ENCODE measurements at regions not wholly inside any gene's neighbourhood (a gene's known extent, or its start where the extent isn't known, plus 50 kb on each side); places are given as distances from the start of the nearest gene placed in this dataset.

- no peaks in the 10 kb centered on the region for H3K36me3 Mint-ChIP-seq
- H3K4me1 Mint-ChIP-seq, result no peaks in the 10 kb centered on the region
- no peaks in the 10 kb centered on the region for H3K9me3 Mint-ChIP-seq
- no peak overlapping the region for H3K27ac Mint-ChIP-seq
- no peaks in the 10 kb centered on the region for H3K27me3 Mint-ChIP-seq
- DNase-seq (ENCODE audit: low spot score in 2 of 2) (no peak), ATAC-seq (ENCODE audit: low read depth) (no peak)
- H3K4me3 Mint-ChIP-seq, result no peak overlapping the region
Measured at GRCh38 chr14:43903209-43903608, 603.9 kb downstream of the FSCB start.

- no peaks in the 10 kb centered on the region for H3K9me3 Mint-ChIP-seq
- H3K27ac Mint-ChIP-seq, result no peak overlapping the region
- DNase-seq (ENCODE audit: low spot score in 2 of 2), result no peak
- H3K4me3 Mint-ChIP-seq, result no peak overlapping the region
- no peaks in the 10 kb centered on the region for H3K36me3 Mint-ChIP-seq
- no peaks in the 10 kb centered on the region for H3K27me3 Mint-ChIP-seq
- H3K4me1 Mint-ChIP-seq, result no peaks in the 10 kb centered on the region
- no peak for ATAC-seq (ENCODE audit: low read depth)
Measured at GRCh38 chr14:43901911-43902673, 605.0 kb downstream of the FSCB start.

GRCh38 chr14:43900173-43900655, 606.9 kb downstream of the FSCB start:
- Mint-ChIP-seq H3K27me3 (no peaks in the 10 kb centered on the region), H3K4me1 (no peaks in the 10 kb centered on the region), H3K4me3 (no peak overlapping the region), H3K27ac (no peak overlapping the region), H3K36me3 (no peaks in the 10 kb centered on the region), H3K9me3 (no peaks in the 10 kb centered on the region)
- ATAC-seq (ENCODE audit: low read depth) (no peak), DNase-seq (ENCODE audit: low spot score in 2 of 2) (no peak)

- ATAC-seq (ENCODE audit: low read depth) (no peak), DNase-seq (ENCODE audit: low spot score in 2 of 2) (no peak)
- Mint-ChIP-seq H3K9me3 (no peaks in the 10 kb centered on the region), H3K36me3 (no peaks in the 10 kb centered on the region), H3K4me3 (no peak overlapping the region), H3K4me1 (no peaks in the 10 kb centered on the region), H3K27me3 (no peaks in the 10 kb centered on the region), H3K27ac (no peak overlapping the region)
Measured at GRCh38 chr14:43898687-43899086, 608.4 kb downstream of the FSCB start.

GRCh38 chr14:43896044-43896443, 611.0 kb downstream of the FSCB start:
- no peak for ATAC-seq (ENCODE audit: low read depth)
- H3K27ac Mint-ChIP-seq, result no peak overlapping the region
- no peak overlapping the region for H3K4me3 Mint-ChIP-seq
- H3K4me1 Mint-ChIP-seq, result no peaks in the 10 kb centered on the region
- no peaks in the 10 kb centered on the region for H3K27me3 Mint-ChIP-seq
- DNase-seq (ENCODE audit: low spot score in 2 of 2), result no peak
- H3K9me3 Mint-ChIP-seq, result no peaks in the 10 kb centered on the region
- H3K36me3 Mint-ChIP-seq, result no peaks in the 10 kb centered on the region

GRCh38 chr14:43894534-43894933, 612.5 kb downstream of the FSCB start:
- ATAC-seq (ENCODE audit: low read depth), result no peak
- H3K9me3 Mint-ChIP-seq, result no peaks in the 10 kb centered on the region

GRCh38 chr14:43887523-43887922, 619.6 kb downstream of the FSCB start:
- Mint-ChIP-seq H3K4me1 (no peaks in the 10 kb centered on the region), H3K27ac (no peak overlapping the region), H3K4me3 (no peak overlapping the region), H3K9me3 (no peaks in the 10 kb centered on the region), H3K36me3 (no peaks in the 10 kb centered on the region), H3K27me3 (no peaks in the 10 kb centered on the region)
- DNase-seq (ENCODE audit: low spot score in 2 of 2) (no peak), ATAC-seq (ENCODE audit: low read depth) (no peak)

More at GRCh38 chr14:43894534-43894933, 612.5 kb downstream of the FSCB start:
- Mint-ChIP-seq H3K4me1 (no peaks in the 10 kb centered on the region), H3K36me3 (no peaks in the 10 kb centered on the region), H3K27ac (no peak overlapping the region), H3K4me3 (no peak overlapping the region), H3K27me3 (no peaks in the 10 kb centered on the region)
- DNase-seq (ENCODE audit: low spot score in 2 of 2), result no peak

GRCh38 chr14:43877351-43877960, 629.6 kb downstream of the FSCB start:
- Mint-ChIP-seq H3K27ac (no peak overlapping the region), H3K4me1 (no peaks in the 10 kb centered on the region), H3K4me3 (no peak overlapping the region), H3K36me3 (no peaks in the 10 kb centered on the region), H3K9me3 (no peaks in the 10 kb centered on the region), H3K27me3 (no peaks in the 10 kb centered on the region)
- no peak for ATAC-seq (ENCODE audit: low read depth)
- DNase-seq (ENCODE audit: low spot score in 2 of 2), result no peak

- no peak for DNase-seq (ENCODE audit: low spot score in 2 of 2)
- Mint-ChIP-seq H3K4me3 (no peak overlapping the region), H3K27ac (no peak overlapping the region), H3K36me3 (no peaks in the 10 kb centered on the region), H3K9me3 (no peaks in the 10 kb centered on the region), H3K27me3 (no peaks in the 10 kb centered on the region), H3K4me1 (no peaks in the 10 kb centered on the region)
- no peak for ATAC-seq (ENCODE audit: low read depth)
Measured at GRCh38 chr14:43872752-43873655, 634.1 kb downstream of the FSCB start.

- ATAC-seq (ENCODE audit: low read depth) (no peak), DNase-seq (ENCODE audit: low spot score in 2 of 2) (no peak)
- H3K27ac Mint-ChIP-seq, result no peak overlapping the region
- H3K4me1 Mint-ChIP-seq, result no peaks in the 10 kb centered on the region
- no peak overlapping the region for H3K4me3 Mint-ChIP-seq
- no peaks in the 10 kb centered on the region for H3K27me3 Mint-ChIP-seq
- H3K9me3 Mint-ChIP-seq, result no peaks in the 10 kb centered on the region
- H3K36me3 Mint-ChIP-seq, result no peaks in the 10 kb centered on the region
Measured at GRCh38 chr14:43872222-43872621, 634.9 kb downstream of the FSCB start.

GRCh38 chr14:43858981-43859380, 648.1 kb downstream of the FSCB start:
- H3K9me3 Mint-ChIP-seq, result peaks cover 5% of the 10 kb centered on the region
- no peaks in the 10 kb centered on the region for H3K4me1 Mint-ChIP-seq
- no peak overlapping the region for H3K4me3 Mint-ChIP-seq
- DNase-seq (ENCODE audit: low spot score in 2 of 2) (no peak), ATAC-seq (ENCODE audit: low read depth) (no peak)
- H3K27ac Mint-ChIP-seq, result no peak overlapping the region
- H3K36me3 Mint-ChIP-seq, result no peaks in the 10 kb centered on the region
- H3K27me3 Mint-ChIP-seq, result no peaks in the 10 kb centered on the region

GRCh38 chr14:43855556-43855955, 651.5 kb downstream of the FSCB start:
- H3K4me1 Mint-ChIP-seq, result peaks cover 2% of the 10 kb centered on the region
- no peak overlapping the region for H3K4me3 Mint-ChIP-seq
- H3K27ac Mint-ChIP-seq, result no peak overlapping the region
- no peaks in the 10 kb centered on the region for H3K36me3 Mint-ChIP-seq
- H3K27me3 Mint-ChIP-seq, result no peaks in the 10 kb centered on the region
- ATAC-seq (ENCODE audit: low read depth), result no peak
- H3K9me3 Mint-ChIP-seq, result peaks cover 6% of the 10 kb centered on the region
- DNase-seq (ENCODE audit: low spot score in 2 of 2), result no peak

- H3K36me3 Mint-ChIP-seq, result no peaks in the 10 kb centered on the region
- ATAC-seq (ENCODE audit: low read depth), result no peak
- no peak overlapping the region for H3K4me3 Mint-ChIP-seq
- peaks cover 2% of the 10 kb centered on the region for H3K4me1 Mint-ChIP-seq
- H3K27me3 Mint-ChIP-seq, result no peaks in the 10 kb centered on the region
- H3K27ac Mint-ChIP-seq, result no peak overlapping the region
- DNase-seq (ENCODE audit: low spot score in 2 of 2), result no peak
- peaks cover 8% of the 10 kb centered on the region for H3K9me3 Mint-ChIP-seq
Measured at GRCh38 chr14:43853541-43853940, 653.5 kb downstream of the FSCB start.

GRCh38 chr14:43803076-43803689, 703.9 kb downstream of the FSCB start:
- ATAC-seq (ENCODE audit: low read depth) (no peak), DNase-seq (ENCODE audit: low spot score in 2 of 2) (no peak)
- no peak overlapping the region for H3K27ac Mint-ChIP-seq
- no peaks in the 10 kb centered on the region for H3K4me1 Mint-ChIP-seq
- no peak overlapping the region for H3K4me3 Mint-ChIP-seq
- H3K27me3 Mint-ChIP-seq, result no peaks in the 10 kb centered on the region
- H3K36me3 Mint-ChIP-seq, result no peaks in the 10 kb centered on the region
- peaks cover 9% of the 10 kb centered on the region for H3K9me3 Mint-ChIP-seq

Measured in memory B cell (primary cell).